ENCODE measurements at regions not wholly inside any gene's neighbourhood (a gene's known extent, or its start where the extent isn't known, plus 50 kb on each side); places are given as distances from the start of the nearest gene placed in this dataset.
A peak's percentile ranks its signal among the peaks of the same experiment; 100 is the strongest.
"Not testable (repeated sequence)": the region's sequence is repeated elsewhere in the genome, so short reads cannot be mapped to it uniquely, and the experiment has no call there.

DNA sequence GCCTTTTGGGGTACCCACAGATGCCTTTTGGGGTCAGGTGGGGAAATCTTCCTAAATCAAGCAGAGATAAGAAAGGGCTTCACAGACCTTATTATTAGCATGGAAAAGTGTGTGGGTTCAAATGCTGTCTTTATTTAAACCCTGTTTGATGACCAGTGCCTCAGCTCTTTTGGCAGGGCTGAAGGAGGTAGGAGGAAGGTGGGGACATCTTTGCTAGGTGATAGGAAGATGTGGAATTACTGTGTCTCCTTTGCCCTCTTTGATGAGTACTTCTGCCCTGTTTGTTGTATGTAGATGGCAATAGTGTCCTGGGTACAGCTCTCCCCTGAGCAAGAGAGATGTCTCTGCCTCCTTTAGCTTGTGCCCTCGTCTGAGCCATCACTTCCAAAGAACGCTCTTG, 333.3 kb upstream of the ROPN1 start:
- no peak for DNase-seq

DNA sequence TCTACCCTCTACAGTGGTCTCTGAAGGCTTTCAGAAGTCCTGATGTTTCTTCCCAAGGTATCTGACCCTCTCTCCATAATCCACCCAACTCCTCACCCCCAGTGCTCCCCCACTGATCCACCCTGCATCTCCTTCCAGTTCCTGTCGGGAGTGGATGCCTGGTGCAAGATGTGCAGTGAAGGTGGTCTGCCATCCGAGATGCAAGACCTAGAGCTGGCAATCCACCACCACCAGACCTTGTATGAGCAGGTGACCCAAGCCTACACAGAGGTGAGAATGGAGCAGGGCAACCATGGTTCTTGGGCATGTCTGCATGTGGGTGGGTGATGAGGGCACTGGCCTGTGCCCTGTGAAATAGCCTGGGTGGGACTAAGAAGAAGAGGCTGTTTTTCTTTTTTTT, 337.8 kb upstream of the ROPN1 start:
- no peak for DNase-seq

DNA sequence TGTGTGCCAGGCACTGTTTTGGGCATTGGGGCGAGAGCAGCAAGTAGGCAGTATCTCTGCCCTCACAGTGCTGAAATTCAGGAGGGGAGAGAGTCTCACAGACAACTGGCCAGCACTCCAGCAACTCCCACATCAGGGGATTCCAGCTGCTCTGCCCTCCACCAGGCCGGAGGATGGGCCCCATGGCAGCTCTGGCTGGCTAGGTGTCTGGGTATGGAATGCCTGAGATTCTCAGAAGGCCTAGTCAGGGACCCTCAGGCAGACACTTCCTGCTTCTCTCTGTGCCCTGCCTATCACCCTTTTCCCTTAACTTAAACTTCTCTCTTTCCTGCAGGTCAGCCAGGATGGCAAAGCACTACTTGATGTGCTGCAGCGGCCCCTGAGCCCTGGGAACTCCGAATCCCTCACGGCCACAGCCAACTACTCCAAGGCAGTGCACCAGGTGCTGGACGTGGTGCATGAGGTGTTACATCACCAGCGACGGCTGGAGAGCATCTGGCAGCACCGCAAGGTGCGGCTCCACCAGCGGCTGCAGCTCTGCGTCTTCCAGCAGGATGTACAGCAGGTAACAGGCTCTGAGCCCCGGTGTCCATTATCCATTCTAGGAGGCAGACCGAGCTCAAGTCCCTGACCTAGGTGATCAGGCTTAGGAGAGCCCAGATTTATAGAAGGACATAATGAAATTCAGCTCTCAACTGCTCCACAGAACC, 342.2 kb upstream of the ROPN1 start:
- no peak for DNase-seq

DNA sequence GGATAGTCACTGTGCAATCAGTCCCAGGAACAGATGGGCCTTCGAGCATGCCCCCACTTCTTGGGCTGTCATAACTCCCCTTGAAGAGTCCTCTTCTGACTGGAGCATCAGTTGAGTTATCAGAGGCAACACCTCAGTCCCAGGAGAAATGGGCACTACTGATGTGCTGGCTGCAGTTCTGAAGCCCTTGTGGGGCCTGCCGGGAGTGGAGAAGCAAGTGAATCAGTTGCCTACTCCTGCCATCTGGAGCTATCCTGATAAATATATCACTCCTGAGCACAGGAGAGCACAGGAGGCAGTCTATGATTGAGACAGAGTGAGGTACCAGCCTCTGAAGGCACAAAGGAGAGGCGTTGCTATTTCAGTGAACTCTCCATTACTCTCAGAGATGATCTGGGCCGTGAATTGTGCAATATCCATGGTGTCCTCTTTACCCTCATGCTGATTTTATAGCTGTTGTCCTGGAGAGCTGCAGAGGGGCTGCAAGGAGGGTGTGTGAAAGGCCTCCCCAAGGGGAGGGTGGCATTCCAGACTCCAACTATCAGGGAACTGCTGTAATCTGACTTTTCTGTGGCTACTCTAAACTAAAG, 344.2 kb upstream of the ROPN1 start:
- no peak for DNase-seq

GRCh38 chr3:124345845-124346244, 353.9 kb upstream of the ROPN1 start:
- DNase-seq: no peak

DNA sequence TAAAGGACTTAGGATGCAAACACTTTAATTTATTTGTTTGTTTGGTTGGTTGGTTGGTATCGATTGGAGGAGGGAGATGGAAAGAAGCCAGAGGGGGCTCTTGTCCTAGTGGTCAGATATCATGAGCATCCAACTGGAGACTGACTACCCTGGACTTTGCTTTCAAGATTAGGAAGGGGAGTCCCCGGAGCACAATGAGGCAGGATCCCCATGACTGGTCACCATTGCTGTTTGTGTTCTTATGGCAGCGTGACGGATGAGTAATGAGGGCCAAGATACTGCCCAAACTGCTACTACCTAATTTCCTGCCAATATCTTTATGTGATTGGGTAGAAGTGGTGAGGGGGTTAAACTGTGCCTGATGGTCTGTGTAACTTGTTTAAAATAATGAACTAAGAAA, 354.6 kb upstream of the ROPN1 start:
- no peak for DNase-seq

DNA sequence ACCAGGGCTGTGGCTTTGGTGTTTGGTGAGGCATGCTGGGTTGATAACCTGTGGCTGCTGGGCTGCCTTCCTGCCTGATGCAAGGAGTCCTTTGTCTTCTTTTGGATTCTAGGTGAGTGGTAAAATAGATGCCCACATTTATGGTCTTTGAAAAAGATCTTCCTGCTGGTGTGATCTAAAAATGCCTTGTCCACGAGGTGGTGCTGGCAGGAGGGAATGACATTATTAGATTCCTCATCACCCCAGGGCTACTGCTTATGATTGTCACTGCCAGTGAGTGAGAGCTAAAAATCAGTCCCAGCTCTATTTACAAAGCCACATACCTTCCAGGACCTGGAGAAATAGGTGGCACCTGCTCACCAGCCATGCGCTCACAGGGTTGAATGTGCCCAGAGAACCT, 355.5 kb upstream of the ROPN1 start:
- DNase-seq: no peak

DNA sequence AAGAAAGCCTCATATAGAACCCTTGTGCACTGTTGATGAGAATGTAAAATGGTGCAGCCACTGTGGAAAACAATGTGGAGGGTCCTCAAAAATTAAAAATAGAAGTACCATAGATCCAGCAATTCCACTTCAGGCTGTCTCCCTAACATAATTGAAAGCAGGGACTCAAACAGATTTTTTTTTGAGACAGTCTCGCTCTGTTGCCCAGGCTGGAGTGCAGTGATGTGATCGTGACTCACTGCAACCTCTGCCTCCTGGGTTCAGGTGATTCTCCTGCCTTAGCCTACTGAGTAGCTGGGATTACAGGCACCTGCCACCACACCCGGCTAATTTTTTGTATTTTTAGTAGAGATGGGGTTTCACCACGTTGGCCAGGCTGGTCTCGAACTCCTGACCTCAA, 356.6 kb upstream of the ROPN1 start:
- DNase-seq: not testable (repeated sequence)

- DNase-seq: peak; percentile 27
Measured at GRCh38 chr3:124351430-124352148, 359.7 kb upstream of the ROPN1 start.

DNA sequence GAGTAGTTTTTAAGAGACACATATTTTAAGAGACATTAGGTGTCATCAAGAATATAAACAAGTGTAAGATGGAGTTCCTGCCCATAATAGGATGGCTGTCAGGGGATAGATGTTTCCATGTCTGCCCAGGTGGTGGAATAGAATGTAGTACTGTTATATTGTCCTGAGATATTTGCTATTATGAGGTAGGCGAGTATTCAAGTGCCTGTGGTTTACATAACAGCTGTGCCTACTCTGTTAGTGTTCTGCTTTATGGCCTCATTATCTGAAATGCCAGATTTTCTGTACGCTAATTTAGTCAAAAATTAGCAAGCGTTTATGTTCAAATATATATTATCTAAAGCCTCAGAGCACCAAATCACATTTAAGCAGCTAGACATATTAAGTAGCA, 360.2 kb upstream of the ROPN1 start:
- DNase-seq: peak; percentile 21

- DNase-seq: no peak
Measured at GRCh38 chr3:124353691-124354090, 361.8 kb upstream of the ROPN1 start.

DNA sequence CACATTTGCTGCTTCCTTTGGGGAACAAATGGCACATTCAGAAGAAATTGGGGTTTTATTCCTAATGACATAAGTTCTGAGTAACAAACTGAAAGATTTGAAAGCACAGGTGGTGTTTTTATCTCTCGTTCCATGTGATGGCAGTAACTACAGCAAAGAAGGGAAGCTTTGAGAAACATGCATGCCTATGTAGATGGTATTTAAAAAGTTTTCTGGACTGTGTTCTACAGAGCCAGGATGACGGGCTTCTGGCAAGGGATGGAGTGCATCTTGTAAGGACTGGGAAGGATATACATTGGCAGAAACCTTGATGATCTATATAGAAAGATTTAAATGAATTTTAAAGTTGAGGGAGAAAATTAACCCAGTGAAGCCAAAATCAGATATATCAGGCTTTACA, 362.2 kb upstream of the ROPN1 start:
- DNase-seq: no peak

- no peak for DNase-seq
Measured at GRCh38 chr3:124358156-124358555, 366.2 kb upstream of the ROPN1 start.

DNA sequence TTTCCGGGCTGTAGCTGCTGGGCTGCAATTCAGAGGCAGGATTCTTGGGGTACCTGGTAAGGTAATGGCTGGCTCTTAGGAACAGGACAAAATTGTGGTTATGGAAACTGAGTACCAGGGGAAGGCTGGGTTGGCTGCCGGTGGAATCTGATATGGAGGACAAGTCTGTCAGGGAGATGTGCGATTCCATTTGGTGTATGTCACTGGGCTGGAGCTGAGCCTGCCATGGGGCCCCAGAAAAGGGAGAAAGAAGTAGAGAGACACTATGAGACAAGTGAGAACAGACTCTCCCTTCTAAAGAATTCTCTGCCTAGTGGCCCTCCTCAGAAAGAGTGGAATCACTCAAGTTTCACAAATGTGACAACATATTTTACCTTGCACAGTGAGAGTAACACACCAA, 368.2 kb upstream of the ROPN1 start:
- DNase-seq: no peak

- no peak for DNase-seq
Measured at GRCh38 chr3:124360563-124360962, 368.6 kb upstream of the ROPN1 start.

DNA sequence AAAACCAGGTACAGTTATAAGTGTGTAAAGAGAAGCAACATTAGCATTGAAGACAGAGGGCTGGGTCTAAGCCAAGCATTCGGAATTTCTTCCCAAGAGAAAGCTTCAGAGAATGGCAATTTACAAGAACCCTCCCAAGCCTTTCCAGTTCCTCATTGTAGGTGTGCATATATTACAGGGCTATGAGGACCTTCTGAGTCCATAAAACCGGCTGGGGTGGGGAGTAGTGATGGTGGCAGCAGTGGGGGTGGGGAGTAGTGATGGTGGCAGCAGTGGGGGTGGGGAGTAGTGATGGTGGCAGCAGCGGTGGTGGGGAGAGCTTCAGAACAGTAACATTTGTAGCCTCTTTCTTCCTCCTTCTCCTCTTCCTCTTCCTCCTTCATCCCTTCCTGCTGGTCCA, 368.7 kb upstream of the UMPS start:
- no peak for DNase-seq

DNA sequence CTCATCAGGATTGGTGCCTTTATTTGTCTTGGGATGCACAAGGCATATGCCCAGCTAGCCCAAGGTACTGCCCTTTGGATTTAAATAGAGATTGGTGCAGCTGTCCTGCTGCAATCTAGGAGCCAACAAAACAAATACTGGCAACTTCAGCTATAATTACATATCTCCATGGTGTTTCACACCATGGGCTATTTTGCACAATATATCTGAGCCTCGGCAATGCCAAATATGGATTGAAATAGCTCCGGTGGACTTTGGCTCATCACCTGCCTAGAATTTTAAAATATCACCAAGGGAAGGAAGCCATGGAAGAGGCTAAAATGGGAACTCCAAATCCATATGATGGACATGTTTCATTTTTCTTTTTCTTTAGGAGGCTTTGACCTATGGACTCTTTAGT, 367.8 kb upstream of the UMPS start:
- DNase-seq: no peak

- no peak for DNase-seq
Measured at GRCh38 chr3:124363476-124363875, 366.8 kb upstream of the UMPS start.

DNA sequence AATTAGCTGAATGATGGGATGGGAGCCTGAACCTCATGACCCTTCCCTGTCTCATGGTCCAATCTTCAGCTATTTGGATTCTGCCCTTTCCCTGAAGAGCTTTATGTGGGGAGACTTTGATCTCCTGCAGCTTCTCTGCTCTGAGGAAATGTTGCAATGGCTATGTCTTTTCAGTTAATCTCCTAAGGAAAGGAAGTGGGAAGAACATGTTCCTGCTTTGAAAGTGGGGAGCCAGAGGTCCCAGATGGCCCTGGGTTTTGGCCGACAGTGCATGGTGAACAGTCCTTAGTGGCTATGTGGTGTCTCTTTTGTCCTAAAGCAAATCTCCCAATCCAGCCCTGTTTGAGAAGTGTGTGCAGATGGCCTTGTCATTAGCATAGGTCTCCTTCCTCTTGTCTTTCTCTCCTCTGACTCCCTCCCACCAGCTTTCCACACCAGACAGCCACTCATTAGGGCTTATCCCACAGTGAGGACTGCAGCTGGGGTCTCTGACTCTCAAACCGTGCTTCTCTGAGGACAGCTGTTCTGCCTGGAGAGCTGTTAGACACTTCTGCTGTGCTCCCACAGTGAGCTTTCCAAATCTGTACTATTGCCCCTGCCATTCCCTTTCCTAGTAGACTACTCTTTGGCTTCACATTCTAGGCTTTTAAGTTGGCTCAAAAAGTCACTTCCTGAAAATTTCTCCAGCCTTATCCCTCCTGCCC, 365.8 kb upstream of the UMPS start:
- no peak for DNase-seq

DNA sequence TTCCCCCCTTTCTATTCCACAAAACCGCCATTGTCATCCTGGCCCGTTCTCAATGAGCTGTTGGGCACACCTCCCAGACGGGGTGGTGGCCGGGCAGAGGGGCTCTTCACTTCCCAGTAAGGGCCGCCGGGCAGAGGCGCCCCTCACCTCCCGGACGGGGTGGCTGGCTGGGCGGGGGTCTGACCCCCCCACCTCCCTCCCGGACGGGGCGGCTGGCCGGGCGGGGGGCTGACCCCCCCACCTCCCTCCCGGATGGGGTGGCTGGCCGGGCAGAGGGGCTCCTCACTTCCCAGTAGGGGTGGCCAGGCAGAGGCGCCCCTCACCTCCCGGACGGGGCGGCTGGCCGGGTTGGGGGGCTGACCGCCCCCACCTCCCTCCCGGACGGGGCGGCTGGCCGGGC, 363.6 kb upstream of the UMPS start:
- DNase-seq: not testable (repeated sequence)

GRCh38 chr3:124372775-124373174, 357.5 kb upstream of the UMPS start:
- no peak for DNase-seq

DNA sequence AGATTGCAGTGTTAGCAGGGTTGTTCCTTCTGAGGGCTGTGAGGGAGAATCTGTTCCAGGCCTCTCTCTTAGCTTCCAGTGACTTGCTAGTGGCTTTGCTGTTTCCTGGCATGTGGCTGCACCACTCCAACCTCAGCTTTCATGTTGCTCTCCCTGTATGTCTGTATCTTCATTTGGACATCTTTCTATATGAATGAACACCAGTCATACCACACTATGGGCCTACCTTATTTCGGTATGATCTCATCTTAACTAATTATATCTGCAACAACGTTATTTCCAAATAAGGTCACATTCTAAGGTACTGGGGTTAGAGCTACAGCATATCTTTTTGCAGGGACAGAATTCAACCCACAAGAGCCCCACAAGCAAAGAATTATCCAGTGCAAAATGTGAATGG, 356.7 kb upstream of the UMPS start:
- no peak for DNase-seq

GRCh38 chr3:124374583-124374982, 355.7 kb upstream of the UMPS start:
- no peak for DNase-seq
